ENCODE measurements at regions not wholly inside any gene's neighbourhood (a gene's known extent, or its start where the extent isn't known, plus 50 kb on each side); places are given as distances from the start of the nearest gene placed in this dataset.

- TF ChIP-seq CTCF (IDR thresholded peaks at IDR 0.05; ENCODE audit: borderline replicate concordance, insufficient read depth, low read depth, low read length) = no peak
- H3K4me3 ChIP-seq (ENCODE audit: low read depth, low read length) = no peak overlapping the region
These were observed 276.6 kb upstream of the CADM1 start for GRCh38 chr11:115780646-115781362.

GRCh38 chr11:115778928-115779650, 274.9 kb upstream of the CADM1 start:
- TF ChIP-seq CTCF (IDR thresholded peaks at IDR 0.05; ENCODE audit: borderline replicate concordance, insufficient read depth, low read depth, low read length) = no peak
- H3K4me3 ChIP-seq (ENCODE audit: low read depth, low read length) = no peak overlapping the region

GRCh38 chr11:115776916-115777315, 272.7 kb upstream of the CADM1 start:
- TF ChIP-seq CTCF (IDR thresholded peaks at IDR 0.05; ENCODE audit: borderline replicate concordance, insufficient read depth, low read depth, low read length) = no peak
- H3K4me3 ChIP-seq (ENCODE audit: low read depth, low read length) = no peak overlapping the region

GRCh38 chr11:115775846-115776245, 271.6 kb upstream of the CADM1 start:
- no peak for TF ChIP-seq CTCF (IDR thresholded peaks at IDR 0.05; ENCODE audit: borderline replicate concordance, insufficient read depth, low read depth, low read length)
- H3K4me3 ChIP-seq (ENCODE audit: low read depth, low read length) = no peak overlapping the region

GRCh38 chr11:115774756-115775155, 270.5 kb upstream of the CADM1 start:
- no peak overlapping the region for H3K4me3 ChIP-seq (ENCODE audit: low read depth, low read length)
- TF ChIP-seq CTCF (IDR thresholded peaks at IDR 0.05; ENCODE audit: borderline replicate concordance, insufficient read depth, low read depth, low read length) = no peak

GRCh38 chr11:115769891-115770290, 265.7 kb upstream of the CADM1 start:
- no peak overlapping the region for H3K4me3 ChIP-seq (ENCODE audit: low read depth, low read length)
- TF ChIP-seq CTCF (IDR thresholded peaks at IDR 0.05; ENCODE audit: borderline replicate concordance, insufficient read depth, low read depth, low read length) = no peak

- no peak overlapping the region for H3K4me3 ChIP-seq (ENCODE audit: low read depth, low read length)
- TF ChIP-seq CTCF (IDR thresholded peaks at IDR 0.05; ENCODE audit: borderline replicate concordance, insufficient read depth, low read depth, low read length) = no peak
These were observed 263.7 kb upstream of the CADM1 start for GRCh38 chr11:115767883-115768282.

Measured in GM12875 (cell line).